Peyer's patch (tissue), 4 donors: ENCODE measurements at regions not wholly inside any gene's neighbourhood (a gene's known extent, or its start where the extent isn't known, plus 50 kb on each side); places are given as distances from the start of the nearest gene placed in this dataset.
"Not testable (repeated sequence)": the region's sequence is repeated elsewhere in the genome, so short reads cannot be mapped to it uniquely, and the experiment has no call there.

ENCODE experiments used
- POLR2A ChIP-seq, 2 donors: fragments of 450-650 bp; IDR thresholded peaks; one replicate each; pipeline ENCODE4 v1.5.1; 2017; ENCODE audit warnings: antibody characterized with exemption in 2 of 2, mild to moderate bottlenecking in 2 of 2, moderate library complexity in 2 of 2
- TF ChIP-seq, protein P1 (sequence below), 6 experiments: fragments of 450-650 bp in 4 of 6; fragments of 200-600 bp in 2 of 6; sonication (generic) in 1 of 6; IDR thresholded peaks; one replicate each; pipeline ENCODE4 v1.5.1; 2017 to 2019; ENCODE audit warnings: antibody characterized with exemption in 6 of 6, mild to moderate bottlenecking in 3 of 6, moderate library complexity in 1 of 6

DNA sequence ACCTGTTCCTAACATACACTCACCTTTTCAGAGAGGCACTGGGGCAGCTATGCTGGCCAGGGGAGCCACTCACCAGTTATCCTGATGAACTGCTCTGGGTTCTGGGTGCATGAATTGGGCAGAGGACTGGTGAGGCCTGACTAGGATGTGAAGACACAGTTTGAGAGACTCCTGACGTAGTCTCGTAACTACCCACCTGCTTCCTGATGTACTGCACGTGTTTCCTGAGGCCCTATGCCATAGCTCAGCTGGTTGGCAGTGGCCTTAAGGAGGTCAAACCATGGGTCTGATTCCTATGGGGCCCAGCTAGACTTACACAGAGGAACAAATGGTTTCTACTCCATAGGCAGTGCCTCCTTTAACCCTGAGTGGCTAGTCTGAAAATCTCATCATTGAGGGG is 351.7 kb upstream of the FRG2C start:
- TF ChIP-seq, protein P1, sequence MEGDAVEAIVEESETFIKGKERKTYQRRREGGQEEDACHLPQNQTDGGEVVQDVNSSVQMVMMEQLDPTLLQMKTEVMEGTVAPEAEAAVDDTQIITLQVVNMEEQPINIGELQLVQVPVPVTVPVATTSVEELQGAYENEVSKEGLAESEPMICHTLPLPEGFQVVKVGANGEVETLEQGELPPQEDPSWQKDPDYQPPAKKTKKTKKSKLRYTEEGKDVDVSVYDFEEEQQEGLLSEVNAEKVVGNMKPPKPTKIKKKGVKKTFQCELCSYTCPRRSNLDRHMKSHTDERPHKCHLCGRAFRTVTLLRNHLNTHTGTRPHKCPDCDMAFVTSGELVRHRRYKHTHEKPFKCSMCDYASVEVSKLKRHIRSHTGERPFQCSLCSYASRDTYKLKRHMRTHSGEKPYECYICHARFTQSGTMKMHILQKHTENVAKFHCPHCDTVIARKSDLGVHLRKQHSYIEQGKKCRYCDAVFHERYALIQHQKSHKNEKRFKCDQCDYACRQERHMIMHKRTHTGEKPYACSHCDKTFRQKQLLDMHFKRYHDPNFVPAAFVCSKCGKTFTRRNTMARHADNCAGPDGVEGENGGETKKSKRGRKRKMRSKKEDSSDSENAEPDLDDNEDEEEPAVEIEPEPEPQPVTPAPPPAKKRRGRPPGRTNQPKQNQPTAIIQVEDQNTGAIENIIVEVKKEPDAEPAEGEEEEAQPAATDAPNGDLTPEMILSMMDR (IDR thresholded peaks at IDR 0.05) = not testable (repeated sequence)
- TF ChIP-seq POLR2A (IDR thresholded peaks at IDR 0.05) = not testable (repeated sequence)
